PC-3 (cell line): ENCODE measurements at regions not wholly inside any gene's neighbourhood (a gene's known extent, or its start where the extent isn't known, plus 50 kb on each side); places are given as distances from the start of the nearest gene placed in this dataset.

ENCODE experiments used
- ATAC-seq: fragments of 200-7000 bp; cut with Tn5 transposase; 2 replicates; pipeline ENCODE4 v1.9.1; 2020; ENCODE audit warnings: mild to moderate bottlenecking, moderate library complexity
- BruUV-seq: library from RNA; stranded (reverse); fragments of 400-500 nt; replicated peaks from 2 replicates; lab custom pipeline; 2021; lab: Mats Ljungman, UMichigan
- CTCF ChIA-PET: fragments of 300-600 bp; sonication (Branson Sonifier 250); formaldehyde crosslinking; loops from one replicate; lab custom pipeline; 2022; ENCODE audit warnings: antibody characterized with exemption; lab: Charles Lee
- POLR2A ChIA-PET: fragments of 300-600 bp; sonication (Branson Sonifier 250); formaldehyde crosslinking; loops from one replicate; lab custom pipeline; 2022; ENCODE audit warnings: antibody characterized with exemption; ENCODE audit not compliant: unreplicated experiment; lab: Charles Lee
- DNase-seq: peaks from one replicate; pipeline ENCODE4 v3.0.0-alpha.2; 2015
- H2AFZ ChIP-seq: fragments of 300-600 bp; sonication (generic); 2 replicates; pipeline ENCODE4 v1.6.0; 2016; ENCODE audit warnings: antibody characterized with exemption, low read length
- H3F3A ChIP-seq: fragments of 300-600 bp; sonication (generic); one replicate; pipeline ENCODE4 v1.6.0; 2017; ENCODE audit warnings: antibody characterized with exemption, low read length, control low read depth, mild to moderate bottlenecking; ENCODE audit not compliant: unreplicated experiment
- H3K27ac ChIP-seq: fragments of 300-600 bp; sonication (generic); 2 replicates; pipeline ENCODE4 v1.5.1; 2016; ENCODE audit warnings: mild to moderate bottlenecking, low read length
- H3K27me3 ChIP-seq: fragments of 300-600 bp; sonication (generic); 2 replicates; pipeline ENCODE4 v1.6.1; 2016; ENCODE audit warnings: low read length, mixed read lengths
- H3K36me3 ChIP-seq: fragments of 300-600 bp; sonication (generic); 2 replicates; pipeline ENCODE4 v1.6.1; 2016; ENCODE audit warnings: low read depth, mixed run types, low read length, mixed read lengths
- H3K4me1 ChIP-seq: fragments of 300-600 bp; sonication (generic); 2 replicates; pipeline ENCODE4 v1.5.1; 2016; ENCODE audit warnings: low read length; ENCODE audit not compliant: insufficient read depth
- H3K4me2 ChIP-seq: fragments of 300-600 bp; sonication (generic); 2 replicates; pipeline ENCODE4 v1.6.0; 2016; ENCODE audit warnings: low read length
- H3K4me3 ChIP-seq: fragments of 300-600 bp; sonication (generic); 2 replicates; pipeline ENCODE4 v1.5.1; 2016; ENCODE audit warnings: mild to moderate bottlenecking, low read length, mixed read lengths
- H3K79me2 ChIP-seq: fragments of 300-600 bp; sonication (generic); 2 replicates; pipeline ENCODE4 v1.6.1; 2017; ENCODE audit warnings: low read length, mixed read lengths
- H3K9ac ChIP-seq: fragments of 300-600 bp; sonication (generic); 2 replicates; pipeline ENCODE4 v1.6.0; 2016; ENCODE audit warnings: mild to moderate bottlenecking, low read length
- H3K9me2 ChIP-seq: fragments of 300-600 bp; sonication (generic); replicated peaks from 2 replicates; pipeline ENCODE4 v1.6.1; 2016; ENCODE audit warnings: mixed run types, low read length, mixed read lengths
- H3K9me3 ChIP-seq: fragments of 300-600 bp; sonication (generic); 2 replicates; pipeline ENCODE4 v1.6.1; 2016; ENCODE audit warnings: low read length, mixed read lengths
- H4K20me1 ChIP-seq: fragments of 300-600 bp; sonication (generic); 2 replicates; pipeline ENCODE4 v1.6.1; 2016; ENCODE audit warnings: low read length, mixed read lengths
- CTCF ChIP-seq: fragments of 300-600 bp; sonication (generic); conservative IDR thresholded peaks from 2 replicates; pipeline ENCODE4 v1.5.1; 2017; ENCODE audit warnings: antibody characterized with exemption, low read depth, mild to moderate bottlenecking, low read length
- EZH2 ChIP-seq: fragments of 300-600 bp; sonication (generic); IDR thresholded peaks from one replicate; pipeline ENCODE4 v1.6.1; 2017; ENCODE audit warnings: antibody characterized with exemption, mild to moderate bottlenecking, low read length; ENCODE audit not compliant: unreplicated experiment
- EZH2phosphoT487 ChIP-seq: fragments of 300-600 bp; sonication (generic); IDR thresholded peaks from 2 replicates; pipeline ENCODE4 v1.6.1; 2018; ENCODE audit warnings: mild to moderate bottlenecking, antibody characterized with exemption, low read length, borderline replicate concordance
- intact Hi-C: fragments of 100-400 bp; cut with micrococcal nuclease; formaldehyde crosslinking; loops from 2 replicates; pipeline ENCODE4 v1.9.0; 2023

GRCh38 chr18:1304392-1304992 is 399.8 kb downstream of the ADCYAP1 start:
- intact Hi-C loops = no loop called here
- ChIA-PET CTCF (no interaction called here), POLR2A (no interaction called here)
- Histone ChIP-seq H3F3A (no peaks in the 10 kb centered on the region), H2AFZ (no peak overlapping the region), H3K4me3 (no peak overlapping the region), H3K4me2 (no peak overlapping the region), H3K79me2 (no peaks in the 10 kb centered on the region), H4K20me1 (no peaks in the 10 kb centered on the region), H3K9me2 (no peaks in the 10 kb centered on the region), H3K9me3 (no peaks in the 10 kb centered on the region), H3K4me1 (no peaks in the 10 kb centered on the region), H3K36me3 (no peaks in the 10 kb centered on the region), H3K9ac (no peak overlapping the region), H3K27ac (no peak overlapping the region), H3K27me3 (no peaks in the 10 kb centered on the region)
- no TSS peak for BruUV-seq
- ATAC-seq (no peak), DNase-seq (no peak)
- no peak for TF ChIP-seq EZH2phosphoT487
- no peak for TF ChIP-seq EZH2
- TF ChIP-seq CTCF = no peak

- Histone ChIP-seq H4K20me1 (no peaks in the 10 kb centered on the region), H3K4me2 (no peak overlapping the region), H3K9me3 (no peaks in the 10 kb centered on the region), H3K4me1 (no peaks in the 10 kb centered on the region), H3K27me3 (no peaks in the 10 kb centered on the region), H3K27ac (no peak overlapping the region), H3K9me2 (no peaks in the 10 kb centered on the region), H3K9ac (no peak overlapping the region), H3K79me2 (no peaks in the 10 kb centered on the region), H3K36me3 (no peaks in the 10 kb centered on the region), H3F3A (no peaks in the 10 kb centered on the region), H3K4me3 (no peak overlapping the region), H2AFZ (no peak overlapping the region)
- ATAC-seq (no peak), DNase-seq (no peak)
- POLR2A ChIA-PET = no interaction called here
- TF ChIP-seq EZH2 = no peak
- TF ChIP-seq EZH2phosphoT487 = no peak
- no peak for TF ChIP-seq CTCF
- CTCF ChIA-PET = no interaction called here
- intact Hi-C loops = no loop called here
- BruUV-seq = no TSS peak
Observed at GRCh38 chr18:1306641-1307040, 402.0 kb downstream of the ADCYAP1 start.

GRCh38 chr18:1308686-1309085 is 404.0 kb downstream of the ADCYAP1 start:
- POLR2A ChIA-PET = no interaction called here
- no peaks in the 10 kb centered on the region for H3K9me3 ChIP-seq
- intact Hi-C loops = no loop called here
- no peaks in the 10 kb centered on the region for H3K27me3 ChIP-seq
- ATAC-seq = no peak
- H3K4me3 ChIP-seq = no peak overlapping the region
- no peaks in the 10 kb centered on the region for H3K4me1 ChIP-seq
- H3K79me2 ChIP-seq = no peaks in the 10 kb centered on the region
- CTCF ChIA-PET = no interaction called here
- TF ChIP-seq CTCF = no peak
- TF ChIP-seq EZH2phosphoT487 = no peak
- no peak for TF ChIP-seq EZH2
- no peaks in the 10 kb centered on the region for H3K9me2 ChIP-seq
- no peak overlapping the region for H3K9ac ChIP-seq
- no peak for DNase-seq
- no TSS peak for BruUV-seq
- H3K36me3 ChIP-seq = no peaks in the 10 kb centered on the region
- H3K4me2 ChIP-seq = no peak overlapping the region
- H3K27ac ChIP-seq = no peak overlapping the region
- no peak overlapping the region for H2AFZ ChIP-seq
- H4K20me1 ChIP-seq = no peaks in the 10 kb centered on the region
- no peaks in the 10 kb centered on the region for H3F3A ChIP-seq
